ENCODE measurements at regions not wholly inside any gene's neighbourhood (a gene's known extent, or its start where the extent isn't known, plus 50 kb on each side); places are given as distances from the start of the nearest gene placed in this dataset.

DNA sequence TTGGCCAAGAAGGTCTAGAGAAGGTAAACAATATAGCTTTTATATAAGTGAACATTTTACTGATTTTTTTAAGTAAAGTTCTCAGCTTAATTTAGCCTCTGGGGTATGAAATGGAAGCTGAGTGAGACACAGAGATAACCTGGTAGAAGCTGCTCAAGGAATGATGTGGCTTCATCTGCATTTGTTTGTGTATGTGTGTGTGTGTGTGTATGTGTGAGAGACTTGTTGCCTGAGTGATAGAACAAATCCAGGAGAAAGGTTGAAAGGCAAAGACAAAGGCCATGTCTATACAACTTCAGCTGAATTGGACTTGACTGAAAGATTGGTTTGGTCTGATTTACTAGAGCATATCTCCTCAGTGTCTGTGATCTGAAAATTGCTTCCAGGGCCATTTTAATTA, 63.6 kb downstream of the PCDH7 start:
- DNase-seq, result no peak

DNA sequence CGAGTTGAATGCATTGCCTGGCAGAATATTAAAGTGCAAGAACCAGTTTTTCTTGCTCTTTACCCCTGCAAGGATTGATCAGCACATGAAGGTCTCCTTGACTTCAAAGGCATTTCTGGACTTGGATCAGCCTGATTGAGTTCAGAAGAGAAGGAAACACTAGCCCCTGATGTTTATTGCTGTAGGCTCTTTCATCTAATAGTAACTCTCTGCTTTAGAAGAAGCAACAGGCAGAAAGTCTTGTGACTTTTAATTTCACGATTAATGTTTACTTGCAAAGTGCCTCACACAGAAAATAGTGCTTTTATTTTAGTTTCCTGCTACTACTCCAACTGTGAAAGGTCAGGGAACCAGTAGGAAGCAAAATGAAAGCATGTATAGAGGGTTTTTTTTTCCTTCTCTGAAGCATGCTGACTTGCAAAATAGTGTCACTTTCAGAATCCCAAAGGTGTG, 69.1 kb downstream of the PCDH7 start:
- DNase-seq, result no peak

DNA sequence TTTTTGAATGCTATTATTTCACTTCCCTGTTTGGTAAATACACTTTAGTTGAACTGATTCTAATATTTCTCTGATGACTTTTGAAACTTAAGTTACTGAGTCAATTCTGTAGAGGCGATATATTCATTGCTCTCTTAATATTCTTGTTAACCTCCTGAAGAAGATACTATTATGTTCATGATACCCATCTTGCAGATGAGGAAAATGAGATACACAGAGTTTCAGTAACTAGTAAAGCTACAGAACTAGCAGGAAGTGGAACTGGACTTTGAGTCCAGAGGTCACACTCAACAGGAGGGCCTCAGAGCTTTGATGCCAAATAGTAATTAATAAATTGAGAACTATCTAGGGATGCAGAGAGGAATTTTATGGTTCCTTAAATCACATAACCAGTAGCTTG, 70.0 kb downstream of the PCDH7 start:
- DNase-seq, result no peak

DNA sequence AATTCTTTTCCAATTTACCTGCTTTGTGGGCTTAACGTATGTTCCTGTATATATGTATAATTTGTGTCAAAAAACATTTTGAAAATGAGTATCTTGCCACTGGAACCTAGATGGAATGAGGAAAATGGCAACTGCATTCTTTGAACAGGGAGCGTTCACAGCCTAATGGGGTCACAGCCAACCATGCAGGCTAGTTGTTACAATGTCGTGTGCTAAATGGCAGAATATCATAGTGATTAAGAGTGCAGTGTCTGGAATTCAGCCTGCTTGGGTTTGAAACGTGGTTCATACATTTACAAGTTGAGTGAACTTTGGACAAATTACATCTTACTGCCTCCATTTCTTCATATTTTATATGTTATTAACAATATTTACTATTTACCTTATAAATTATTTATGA, 70.8 kb downstream of the PCDH7 start:
- DNase-seq, result no peak

DNA sequence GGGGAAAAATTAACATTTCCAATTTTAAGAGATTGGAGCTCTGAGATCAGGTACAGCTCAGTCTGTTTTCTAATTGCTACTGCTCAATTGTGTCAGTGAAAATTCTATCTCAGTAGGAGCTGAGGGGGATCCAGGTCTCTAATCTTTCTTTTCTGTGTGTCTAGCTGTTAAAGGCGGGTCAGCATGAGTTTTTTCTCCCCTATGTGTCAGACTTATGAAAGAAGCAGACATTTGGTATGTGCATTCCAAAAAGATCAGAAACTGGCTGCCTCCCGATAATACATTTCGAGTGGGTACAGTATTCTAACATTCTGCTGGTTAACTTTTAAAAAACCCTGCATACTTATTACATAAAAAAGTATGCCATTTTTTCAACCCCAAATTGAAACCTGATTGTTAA, 72.4 kb downstream of the PCDH7 start:
- DNase-seq, result no peak

GRCh38 chr4:30801876-30802275, 81.7 kb downstream of the PCDH7 start:
- DNase-seq, result no peak

DNA sequence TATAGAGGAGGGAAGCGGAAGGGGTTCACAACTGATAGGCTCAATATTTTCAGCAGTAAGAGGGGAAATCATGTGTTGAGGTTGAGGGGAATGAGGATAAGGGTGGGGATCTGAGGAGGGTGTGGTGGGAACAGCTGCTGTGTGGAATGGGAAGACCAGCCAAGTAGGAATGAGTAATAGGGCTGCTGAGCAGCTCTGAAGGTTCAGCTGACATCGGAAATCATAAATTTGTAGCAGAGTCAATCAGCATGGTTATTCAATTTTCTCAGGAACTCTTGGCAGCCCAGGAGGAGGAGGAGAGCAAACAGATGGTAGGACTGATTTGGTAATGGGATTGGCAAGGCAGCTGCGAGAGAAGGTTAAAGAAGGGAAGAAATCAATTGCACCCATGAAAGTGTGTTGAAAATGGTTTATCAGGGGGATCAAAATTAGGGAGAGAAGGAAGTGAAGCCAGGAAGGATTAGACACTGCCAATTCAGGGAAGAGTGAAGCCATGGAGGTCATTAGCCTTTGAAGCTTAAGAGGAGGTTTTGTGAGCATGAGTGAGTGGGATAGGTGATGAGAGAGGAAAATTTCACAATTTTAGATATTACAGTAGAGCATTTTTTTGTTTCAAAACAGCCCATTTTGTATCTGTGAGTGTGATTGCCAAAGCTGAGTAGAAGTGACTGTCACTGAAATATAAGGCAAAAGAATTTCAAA, 82.6 kb downstream of the PCDH7 start:
- DNase-seq, result no peak

DNA sequence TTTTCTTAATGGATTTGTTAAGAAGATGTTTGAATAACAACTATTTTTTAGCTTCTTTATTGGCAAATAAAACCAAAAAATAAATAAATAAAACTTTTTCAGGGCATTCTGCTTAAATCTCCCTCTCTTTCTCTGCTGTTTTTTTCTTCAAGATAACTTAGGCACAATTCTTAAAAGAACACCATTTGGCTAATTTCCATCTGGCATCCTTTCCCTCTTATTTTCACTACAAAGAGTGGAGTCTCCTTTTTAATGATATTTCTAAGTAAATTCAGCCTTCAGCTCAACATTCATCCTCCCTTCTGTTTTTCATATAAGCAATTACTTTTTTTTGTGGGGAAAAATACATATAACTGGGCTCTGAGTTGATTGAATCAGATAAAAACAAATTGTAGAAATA, 88.1 kb downstream of the PCDH7 start:
- DNase-seq, result no peak

DNA sequence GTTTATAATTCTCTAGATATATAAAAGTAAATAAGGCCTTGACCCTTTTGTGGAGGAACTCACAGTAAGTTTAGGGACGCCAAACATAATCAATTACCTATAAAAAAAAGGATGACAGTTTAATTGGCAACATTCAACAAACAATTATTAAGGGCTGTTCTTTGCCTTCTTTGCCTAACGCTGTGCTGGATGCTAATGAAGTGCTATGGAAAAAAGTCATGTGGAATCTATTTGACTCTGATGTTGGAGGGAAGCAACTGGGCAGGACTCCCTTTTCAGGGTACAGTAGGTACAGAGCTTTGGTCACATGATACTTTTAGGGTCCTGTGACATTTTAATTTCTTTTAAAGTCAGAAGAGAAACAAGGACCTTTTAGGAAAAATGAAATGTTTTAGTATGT, 91.1 kb downstream of the PCDH7 start:
- no peak for DNase-seq

GRCh38 chr4:30815685-30816084, 95.5 kb downstream of the PCDH7 start:
- no peak for DNase-seq

DNA sequence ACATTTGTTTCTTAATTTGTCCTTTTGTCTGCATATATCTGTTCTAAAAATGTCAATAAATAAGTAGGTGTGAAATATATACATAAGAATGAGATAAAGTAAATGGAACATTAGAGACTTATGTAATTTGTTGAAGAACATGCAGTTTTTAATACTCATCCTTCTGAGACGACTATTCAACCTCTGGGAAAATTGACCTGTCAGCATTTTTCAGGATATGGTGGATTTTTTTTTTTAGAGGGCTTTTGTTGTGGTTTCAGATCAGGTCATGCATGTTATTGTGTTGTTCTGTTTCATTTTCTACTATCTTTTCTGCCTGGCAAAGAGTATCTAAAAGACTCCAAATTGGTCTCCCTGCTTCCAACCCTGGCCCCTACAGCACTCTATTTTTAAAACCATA, 97.3 kb downstream of the PCDH7 start:
- DNase-seq, result no peak

GRCh38 chr4:30818541-30818940, 98.4 kb downstream of the PCDH7 start:
- DNase-seq, result no peak

- no peak for DNase-seq
Observed at GRCh38 chr4:30821275-30821674, 101.1 kb downstream of the PCDH7 start.

GRCh38 chr4:30821859-30822612, 101.9 kb downstream of the PCDH7 start:
- no peak for DNase-seq

DNA sequence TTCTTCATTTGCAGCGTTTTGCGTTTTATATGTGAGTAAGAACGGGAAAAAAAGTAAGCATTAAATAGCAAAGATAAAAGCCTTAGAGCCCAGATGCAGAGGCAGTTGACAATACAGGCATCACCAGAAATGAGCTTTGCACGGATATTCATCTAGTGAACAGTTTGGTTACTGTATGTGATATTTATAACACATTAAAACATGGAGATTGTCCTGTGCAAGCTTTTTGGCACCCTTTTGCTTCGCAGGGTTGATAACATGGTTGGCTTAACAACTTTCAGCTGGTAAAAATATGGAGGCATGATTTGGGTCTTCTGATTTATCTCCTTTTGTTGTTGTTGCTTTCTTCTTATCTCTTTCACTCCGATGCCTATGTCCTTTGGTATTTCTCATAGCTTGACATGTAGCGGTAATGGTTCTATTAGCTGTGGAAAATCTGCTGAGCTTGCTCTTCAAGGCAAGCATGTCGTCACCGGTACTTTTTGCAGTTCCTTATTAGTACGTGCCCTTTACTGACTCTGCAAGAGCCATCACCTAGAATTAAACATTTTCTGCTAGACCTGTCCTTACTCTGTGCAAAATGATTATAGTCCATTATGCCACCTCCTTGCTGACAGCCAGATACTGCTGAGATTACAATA, 102.9 kb downstream of the PCDH7 start:
- DNase-seq, result no peak

DNA sequence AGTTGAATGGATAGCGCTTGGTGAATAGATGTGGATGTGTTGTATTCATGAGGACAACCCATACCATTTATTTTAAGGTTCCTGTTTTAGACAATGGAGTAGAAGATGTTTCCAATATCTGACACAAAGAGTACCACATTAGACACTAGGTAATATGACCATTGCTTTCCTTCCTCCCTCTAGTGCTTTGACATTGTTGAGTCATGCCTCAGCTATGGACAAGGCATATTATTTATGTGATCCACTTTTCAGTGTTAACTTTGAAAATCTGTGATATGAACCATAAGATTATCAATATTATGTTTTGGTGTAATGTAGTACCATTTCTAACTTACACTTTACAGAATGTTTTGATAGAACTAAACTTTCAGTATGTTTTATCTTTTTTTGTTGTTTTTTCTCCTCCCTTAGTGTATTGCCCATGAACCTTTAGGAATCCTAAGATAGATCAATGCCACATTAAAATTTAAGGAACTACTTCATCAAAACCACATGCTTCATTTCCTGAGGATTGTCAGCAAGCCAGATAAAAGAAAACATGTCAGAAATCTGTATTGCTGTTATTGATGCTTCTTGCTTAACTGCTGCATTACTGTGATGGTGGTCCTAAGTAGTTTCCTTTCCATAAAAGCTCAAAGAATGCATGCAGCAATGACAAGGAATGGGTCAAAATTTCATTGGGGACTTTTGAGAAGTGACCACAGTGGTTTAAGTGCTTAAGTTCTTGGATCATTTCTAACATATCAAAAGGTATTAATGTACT, 105.0 kb downstream of the PCDH7 start:
- DNase-seq, result no peak

DNA sequence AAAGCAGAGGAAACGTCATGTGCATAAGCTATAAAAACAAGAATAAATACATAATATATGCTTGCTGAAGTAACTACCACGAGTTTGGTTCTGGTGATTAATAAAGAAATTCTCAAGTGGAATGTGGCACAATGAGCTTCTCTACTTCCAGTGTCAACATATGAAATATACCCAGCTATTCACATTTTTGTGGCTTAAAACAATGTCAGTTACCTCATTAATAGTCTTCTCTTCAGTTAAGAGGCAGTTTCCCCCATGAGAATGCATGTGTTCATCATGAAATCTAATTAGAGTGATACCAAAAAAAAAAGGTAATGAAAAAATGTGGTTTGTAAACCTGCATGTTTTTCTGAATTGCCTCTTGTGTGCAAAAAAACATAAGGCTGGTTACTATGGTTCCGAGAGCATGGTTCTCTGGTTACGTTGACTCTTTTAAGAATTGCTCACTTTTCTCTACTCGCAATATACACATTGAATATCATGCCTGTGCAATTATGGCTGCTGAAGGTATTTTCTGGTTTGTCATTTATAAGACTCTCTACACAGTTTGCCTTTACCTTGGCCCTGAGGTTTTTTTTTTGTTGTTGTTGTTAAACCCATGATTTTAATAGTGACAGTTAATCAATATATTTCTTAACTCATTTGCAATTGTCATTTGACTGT, 108.2 kb downstream of the PCDH7 start:
- DNase-seq, result peak; percentile 21

DNA sequence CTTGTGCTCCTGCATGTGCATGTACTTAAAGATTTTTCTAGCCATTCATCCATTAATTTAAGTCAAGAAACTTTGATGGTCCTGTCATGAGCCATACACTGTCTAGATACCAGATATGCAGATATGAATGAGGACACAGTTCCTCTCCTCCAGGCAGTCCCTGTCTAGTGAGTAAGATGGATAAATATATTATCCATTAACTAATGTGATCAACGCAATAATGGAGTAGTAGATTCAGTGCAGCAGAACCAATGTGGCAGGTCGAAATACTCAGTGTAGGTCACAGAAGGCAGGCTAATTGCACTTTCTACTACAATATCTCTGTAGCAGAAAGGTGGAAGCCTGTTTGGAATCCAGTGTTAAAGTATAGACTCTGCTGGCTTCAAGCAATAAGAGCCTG, 112.5 kb downstream of the PCDH7 start:
- no peak for DNase-seq

- no peak for DNase-seq
Observed at GRCh38 chr4:30833206-30833605, 113.0 kb downstream of the PCDH7 start.

- no peak for DNase-seq
Observed at GRCh38 chr4:30835044-30835443, 114.9 kb downstream of the PCDH7 start.

- DNase-seq, result no peak
Observed at GRCh38 chr4:30836231-30836630, 116.1 kb downstream of the PCDH7 start.

DNA sequence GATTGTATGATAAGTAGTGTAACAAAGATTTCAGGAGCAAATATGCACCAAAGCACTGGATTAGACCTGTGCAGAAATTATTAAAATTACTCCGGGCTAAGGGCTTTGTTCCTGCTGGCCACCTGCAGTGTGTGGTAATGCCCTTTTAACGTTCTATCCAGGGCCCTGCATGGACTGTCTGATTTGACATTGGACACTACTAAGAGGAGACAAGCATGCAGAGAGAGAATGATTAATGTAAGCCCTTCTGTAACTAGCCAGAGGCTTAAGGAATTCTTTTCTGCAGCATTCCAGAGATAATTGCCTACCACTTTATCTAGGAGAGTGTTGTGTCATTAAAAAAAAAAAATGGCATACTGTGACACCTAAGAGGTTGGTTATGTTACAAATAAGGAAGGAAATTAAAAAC, 117.0 kb downstream of the PCDH7 start:
- DNase-seq, result peak; percentile 31

DNA sequence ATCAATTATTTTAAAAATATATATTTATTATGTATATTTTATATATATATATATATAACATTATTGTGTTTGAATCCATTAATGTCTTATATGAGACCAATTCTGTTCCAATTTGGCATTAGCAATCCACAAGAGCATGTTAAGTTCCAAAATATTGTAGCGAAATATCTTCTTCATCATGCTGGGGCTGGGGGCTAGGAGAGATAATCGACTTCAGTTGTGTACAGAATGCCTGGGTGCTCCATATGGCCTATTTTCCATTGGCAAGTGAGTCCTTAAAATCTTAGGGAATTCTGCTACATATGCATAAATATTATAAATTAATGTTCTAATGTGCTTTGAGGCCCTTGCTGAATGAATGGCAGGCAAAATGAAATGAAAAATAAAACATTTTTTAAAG, 117.7 kb downstream of the PCDH7 start:
- DNase-seq, result no peak
